ENCODE measurements at regions not wholly inside any gene's neighbourhood (a gene's known extent, or its start where the extent isn't known, plus 50 kb on each side); places are given as distances from the start of the nearest gene placed in this dataset.

GRCh38 chr1:209354840-209355165 is 228.7 kb upstream of the CAMK1G start:
- H3K36me3 ChIP-seq = no peaks in the 10 kb centered on the region
- peaks cover 0 to 22% (median 6%) of the 10 kb centered on the region in 4 donors for H3K4me1 ChIP-seq
- WGBS, 2 donors = 88 to 92% methylated on average over 4 of the region's 4 CpGs
- TF ChIP-seq CTCF (IDR thresholded peaks at IDR 0.05) (no peak), POLR2A (IDR thresholded peaks at IDR 0.05) (no peak), POLR2AphosphoS5 (IDR thresholded peaks at IDR 0.05) (no peak), EP300 (IDR thresholded peaks at IDR 0.05) (no peak)
- no peaks in the 10 kb centered on the region for H3K9me3 ChIP-seq
- no peak for DNase-seq
- intact Hi-C loops (cut with DNase I) = loop anchor here (2.0 to 5.0 kb wide), 2 partner anchors 88 to 152 kb away; no protein-coding TSS in a partner anchor
- H3K4me3 ChIP-seq = no peak overlapping the region
- H3K27me3 ChIP-seq = no peaks in the 10 kb centered on the region
- H3K27ac ChIP-seq = no peak overlapping the region

GRCh38 chr1:209355415-209355814 is 228.1 kb upstream of the CAMK1G start:
- DNase-seq = no peak
- Histone ChIP-seq H3K27ac (no peak overlapping the region), H3K4me3 (no peak overlapping the region), H3K27me3 (no peaks in the 10 kb centered on the region), H3K4me1 (peaks cover 0 to 16% (median 2%) of the 10 kb centered on the region in 4 donors), H3K36me3 (no peaks in the 10 kb centered on the region), H3K9me3 (no peaks in the 10 kb centered on the region)
- TF ChIP-seq POLR2A (IDR thresholded peaks at IDR 0.05) (no peak), EP300 (IDR thresholded peaks at IDR 0.05) (no peak), CTCF (IDR thresholded peaks at IDR 0.05) (no peak), POLR2AphosphoS5 (IDR thresholded peaks at IDR 0.05) (no peak)
- 68 to 86% methylated on average over 4 of the region's 4 CpGs for WGBS, 2 donors
- intact Hi-C loops (cut with DNase I) = loop anchor here (2.0 kb wide), 1 partner anchor 153 kb away; no protein-coding TSS in a partner anchor

GRCh38 chr1:209356976-209357377 is 226.5 kb upstream of the CAMK1G start:
- intact Hi-C loops (cut with DNase I) = no loop called here
- TF ChIP-seq POLR2AphosphoS5 (IDR thresholded peaks at IDR 0.05) (no peak), EP300 (IDR thresholded peaks at IDR 0.05) (no peak), POLR2A (IDR thresholded peaks at IDR 0.05) (no peak), CTCF (IDR thresholded peaks at IDR 0.05) (no peak)

GRCh38 chr1:209363112-209363511 is 220.4 kb upstream of the CAMK1G start:
- no peak overlapping the region for H3K4me3 ChIP-seq
- no peak overlapping the region for H3K27ac ChIP-seq
- no peaks in the 10 kb centered on the region for H3K36me3 ChIP-seq
- DNase-seq = no peak
- intact Hi-C loops (cut with DNase I) = no loop called here
- no peaks in the 10 kb centered on the region for H3K27me3 ChIP-seq
- TF ChIP-seq POLR2AphosphoS5 (IDR thresholded peaks at IDR 0.05) (no peak), POLR2A (IDR thresholded peaks at IDR 0.05) (no peak), CTCF (IDR thresholded peaks at IDR 0.05) (no peak), EP300 (IDR thresholded peaks at IDR 0.05) (no peak)
- peaks cover 0 to 6% (median under 1%) of the 10 kb centered on the region in 4 donors for H3K4me1 ChIP-seq
- H3K9me3 ChIP-seq = no peaks in the 10 kb centered on the region
- WGBS, 2 donors = 44 to 62% methylated on average over 4 of the region's 4 CpGs

More at GRCh38 chr1:209356976-209357377, 226.5 kb upstream of the CAMK1G start:
- Histone ChIP-seq H3K4me3 (no peak overlapping the region), H3K36me3 (no peaks in the 10 kb centered on the region), H3K9me3 (no peaks in the 10 kb centered on the region), H3K27ac (no peak overlapping the region), H3K27me3 (no peaks in the 10 kb centered on the region), H3K4me1 (peaks cover 0 to 9% (median 0%) of the 10 kb centered on the region in 4 donors)
- DNase-seq = no peak
- 84 to 89% methylated on average over 6 of the region's 6 CpGs for WGBS, 2 donors

GRCh38 chr1:209364716-209365115 is 218.8 kb upstream of the CAMK1G start:
- no peaks in the 10 kb centered on the region for H3K36me3 ChIP-seq
- no peak overlapping the region for H3K4me3 ChIP-seq
- no peak for DNase-seq
- no peak for TF ChIP-seq POLR2A (IDR thresholded peaks at IDR 0.05)
- TF ChIP-seq CTCF (IDR thresholded peaks at IDR 0.05) = no peak
- TF ChIP-seq POLR2AphosphoS5 (IDR thresholded peaks at IDR 0.05) = no peak
- TF ChIP-seq EP300 (IDR thresholded peaks at IDR 0.05) = no peak
- no peaks in the 10 kb centered on the region for H3K9me3 ChIP-seq
- H3K27ac ChIP-seq = no peak overlapping the region
- WGBS, 2 donors = 79 to 81% methylated on average over 3 of the region's 3 CpGs
- peaks cover 0 to 20% (median 13%) of the 10 kb centered on the region in 4 donors for H3K4me1 ChIP-seq
- intact Hi-C loops (cut with DNase I) = no loop called here
- no peaks in the 10 kb centered on the region for H3K27me3 ChIP-seq

Measured in sigmoid colon (tissue), 6 donors.